ENCODE measurements at regions not wholly inside any gene's neighbourhood (a gene's known extent, or its start where the extent isn't known, plus 50 kb on each side); places are given as distances from the start of the nearest gene placed in this dataset.

DNA sequence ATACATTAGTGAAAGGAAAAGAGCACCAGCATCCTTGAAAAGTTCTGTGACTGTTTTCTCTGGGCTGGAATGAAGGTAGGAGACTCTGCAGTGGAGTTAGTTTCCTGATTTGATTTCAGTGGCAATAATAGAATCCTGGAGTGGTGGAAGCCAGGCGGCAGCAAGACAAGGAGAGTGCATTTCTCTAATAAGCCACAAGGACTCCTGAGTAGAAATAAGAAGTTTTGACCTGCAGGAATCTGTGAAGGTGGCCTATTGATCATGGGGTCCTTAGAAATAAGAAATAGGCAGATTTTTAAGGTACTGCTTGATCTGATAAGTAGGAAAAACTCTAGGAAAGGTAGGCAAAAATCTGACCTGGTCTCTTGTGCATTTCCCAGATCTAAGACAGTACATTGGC, 68.4 kb upstream of the ELOVL5 start:
- FAIRE-seq (no peak), DNase-seq (ENCODE audit: low spot score) (no peak)

DNA sequence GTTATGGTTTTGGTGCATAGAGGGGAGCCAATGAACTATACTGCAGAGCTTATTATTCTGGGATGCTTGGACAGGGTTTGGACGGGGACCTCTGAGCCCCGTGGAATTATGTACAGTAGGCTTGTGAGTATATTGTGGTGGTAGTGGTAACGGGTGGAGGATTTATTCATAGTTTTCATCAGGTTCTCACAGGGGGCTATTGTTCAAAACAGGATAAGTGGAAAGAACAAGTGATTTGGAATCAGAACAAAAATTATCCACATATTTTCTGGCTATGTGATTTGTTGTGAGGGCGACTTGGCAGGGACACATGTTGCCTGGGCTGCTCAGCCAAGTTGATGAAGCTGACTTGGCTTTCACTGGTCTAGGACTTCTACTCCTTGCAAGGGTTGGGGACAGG, 64.6 kb upstream of the ELOVL5 start:
- FAIRE-seq: no peak
- DNase-seq (ENCODE audit: low spot score): no peak

- DNase-seq (ENCODE audit: low spot score): no peak
- no peak for FAIRE-seq
Measured at GRCh38 chr6:53412751-53413150, 64.0 kb upstream of the ELOVL5 start.

GRCh38 chr6:53412021-53412715, 63.4 kb upstream of the ELOVL5 start:
- DNase-seq (ENCODE audit: low spot score): no peak
- FAIRE-seq: no peak

DNA sequence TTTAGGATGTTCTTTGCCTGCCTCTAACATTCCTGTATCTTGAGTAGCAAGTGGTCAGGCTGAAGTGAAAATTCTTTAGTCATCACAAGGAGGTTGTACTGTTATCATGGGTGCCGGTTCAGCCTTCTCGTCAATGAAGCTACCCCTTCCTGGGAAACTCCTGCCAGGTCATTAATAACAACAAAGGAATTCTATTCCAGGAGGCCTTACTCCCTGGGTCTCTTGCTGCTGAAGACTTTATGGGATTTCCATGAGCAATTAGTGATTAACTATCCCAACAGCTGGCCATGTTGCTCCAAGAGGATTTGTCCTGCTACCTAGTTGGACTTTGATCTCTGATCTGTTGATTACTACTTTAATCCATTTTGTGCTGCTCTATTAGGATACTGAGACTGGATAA, 62.7 kb upstream of the ELOVL5 start:
- FAIRE-seq: no peak
- no peak for DNase-seq (ENCODE audit: low spot score)

DNA sequence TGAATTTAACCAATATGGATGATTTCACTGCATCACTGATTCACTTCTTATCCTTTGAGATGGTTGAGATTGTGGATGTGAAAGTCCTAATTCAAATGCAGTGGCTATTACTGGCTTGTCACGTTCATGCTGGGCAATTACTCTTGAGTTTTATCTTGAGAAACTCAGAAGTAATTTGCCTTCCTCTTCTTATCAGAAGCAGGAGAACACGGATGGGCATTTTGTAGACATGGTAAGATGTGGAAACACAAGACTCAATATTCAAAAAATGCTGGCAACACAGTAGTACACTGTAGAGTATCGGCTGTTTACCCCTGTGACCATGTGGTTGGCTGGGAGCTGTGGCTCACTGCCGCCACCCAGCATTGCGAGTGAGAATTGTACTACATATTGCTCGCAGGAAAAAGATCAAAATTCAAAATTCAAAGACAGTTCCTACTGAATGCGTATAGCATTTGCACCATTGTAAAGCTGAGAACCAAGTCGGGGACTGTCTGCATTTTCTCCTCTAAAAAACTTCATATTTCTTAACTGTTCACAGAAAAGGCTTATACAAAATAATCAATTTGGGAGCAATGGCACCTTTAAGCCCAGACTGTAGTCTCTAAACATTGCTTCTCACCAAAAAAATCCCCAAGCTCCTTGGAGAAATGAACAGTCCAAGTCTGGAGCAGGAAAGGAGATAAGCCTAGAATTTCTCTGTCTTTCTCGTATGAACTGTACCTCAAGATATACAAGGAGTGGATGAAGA, 61.9 kb upstream of the ELOVL5 start:
- DNase-seq (ENCODE audit: low spot score): no peak
- FAIRE-seq: no peak

- no peak for FAIRE-seq
Measured at GRCh38 chr6:53408826-53409225, 60.1 kb upstream of the ELOVL5 start.

DNA sequence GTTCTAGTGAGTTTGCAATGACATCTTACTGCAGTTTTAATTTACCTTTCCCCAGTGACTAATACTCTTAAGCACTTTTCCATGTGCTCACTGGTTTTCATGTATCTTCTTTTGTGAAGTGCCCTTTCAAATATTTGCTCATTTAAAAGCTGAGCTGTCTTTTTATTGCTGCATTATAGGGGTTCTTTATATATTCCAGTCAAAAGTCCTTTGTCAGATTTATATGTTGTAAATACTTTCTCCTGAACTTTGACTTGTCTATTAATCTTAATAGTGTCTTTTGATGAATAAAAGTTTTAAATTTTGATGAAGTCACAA, 50.2 kb upstream of the ELOVL5 start:
- FAIRE-seq: no peak
- DNase-seq (ENCODE audit: low spot score): no peak

More at GRCh38 chr6:53408826-53409225, 60.1 kb upstream of the ELOVL5 start:
- DNase-seq (ENCODE audit: low spot score): no peak

DNA sequence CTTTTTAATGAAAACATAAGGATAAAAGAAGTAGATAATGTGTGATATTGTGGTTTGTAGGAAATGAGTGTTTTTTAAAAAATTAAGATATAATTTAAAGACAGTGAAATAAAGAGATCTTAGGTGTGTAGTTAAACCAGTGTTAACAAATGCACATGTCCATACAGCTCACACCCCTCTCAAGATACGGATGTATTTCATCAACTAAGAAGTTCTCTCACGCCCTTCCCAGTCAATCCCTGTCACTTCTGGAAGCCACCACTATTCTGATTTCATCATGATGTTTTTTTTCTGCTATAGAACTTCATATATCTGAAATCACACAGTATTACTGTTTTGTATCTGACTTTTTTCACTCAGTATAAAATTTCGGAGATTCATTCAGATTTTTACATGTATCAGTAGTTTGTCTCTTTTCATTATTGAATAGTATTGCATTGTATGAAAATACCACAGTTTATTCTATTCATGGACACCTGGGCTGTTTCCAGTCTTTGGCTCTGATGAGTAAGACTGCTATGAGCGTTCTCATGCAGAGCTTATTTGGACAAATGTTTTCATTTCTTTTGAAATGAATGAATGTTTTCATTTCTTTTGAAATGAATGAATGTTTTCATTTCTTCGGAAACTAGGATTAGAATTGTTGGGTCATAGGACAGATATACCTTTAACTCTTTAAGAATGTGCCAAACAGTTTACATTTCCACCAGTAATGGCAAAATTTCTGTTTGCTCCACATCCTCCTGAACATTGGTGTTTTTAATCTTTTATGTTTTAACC, 49.7 kb upstream of the ELOVL5 start:
- DNase-seq (ENCODE audit: low spot score) (no peak), FAIRE-seq (no peak)
